Heart left ventricle (tissue), 16 donors: ENCODE measurements at regions not wholly inside any gene's neighbourhood (a gene's known extent, or its start where the extent isn't known, plus 50 kb on each side); places are given as distances from the start of the nearest gene placed in this dataset.

Source experiments
- ATAC-seq, 4 donors: fragments of 200-7000 bp; cut with Tn5 transposase; one replicate each; pipeline ENCODE4 v1.9.1; 2020 to 2022; ENCODE audit warnings: moderate library complexity in 4 of 4, mild to moderate bottlenecking in 3 of 4, moderate number of reproducible peaks in 1 of 4
- DNase-seq, 5 donors: peaks; one replicate each; pipeline ENCODE4 v3.0.0-alpha.2; 2020
- H3K27ac ChIP-seq, 12 donors: fragments of 200-600 bp; sonication (generic) in 4 of 12; one replicate each; pipeline versions ENCODE4 v1.5.0 to v1.8.0; 2016 to 2022; ENCODE audit warnings: mild to moderate bottlenecking in 2 of 12
- H3K27me3 ChIP-seq, 9 donors: fragments of 200-600 bp; sonication (generic) in 2 of 9; one replicate each; pipeline versions ENCODE4 v1.5.1 to v1.8.0; 2016 to 2022; ENCODE audit warnings: mild to moderate bottlenecking in 3 of 9
- H3K36me3 ChIP-seq, 9 donors: fragments of 200-600 bp; sonication (generic) in 2 of 9; one replicate each; pipeline versions ENCODE4 v1.5.0 to v1.8.0; 2018 to 2022; ENCODE audit warnings: mild to moderate bottlenecking in 2 of 9
- H3K4me1 ChIP-seq, 12 donors: fragments of 200-600 bp; sonication (generic) in 4 of 12; one replicate each; pipeline versions ENCODE4 v1.5.0 to v1.8.0; 2016 to 2022; ENCODE audit warnings: mild to moderate bottlenecking in 3 of 12
- H3K4me3 ChIP-seq, 12 donors: fragments of 200-600 bp; sonication (generic) in 4 of 12; one replicate each; pipeline versions ENCODE4 v1.5.0 to v1.8.0; 2017 to 2022; ENCODE audit warnings: mild to moderate bottlenecking in 9 of 12, moderate library complexity in 4 of 12
- H3K9me3 ChIP-seq, 12 donors: fragments of 200-600 bp; sonication (generic) in 4 of 12; one replicate each; pipeline versions ENCODE4 v1.5.0 to v1.8.0; 2016 to 2022; ENCODE audit warnings: mild to moderate bottlenecking in 1 of 12
- POLR2A ChIP-seq, 2 donors: fragments of 450-650 bp; IDR thresholded peaks; one replicate each; pipeline ENCODE4 v1.6.1; 2017; ENCODE audit warnings: antibody characterized with exemption in 2 of 2, mild to moderate bottlenecking in 2 of 2, moderate library complexity in 2 of 2
- WGBS, 4 donors: extraction: QIAGEN DNeasy Blood & Tissue Kit in 2 of 4; methylation state at CpG; one replicate each; pipeline versions ENCODE4 v1.1.5 to v1.1.7; 2013 to 2018; 5-methylcytosine and 5-hydroxymethylcytosine counted together
- intact Hi-C, 10 donors: fragments of 100-400 bp; cut with DNase I; formaldehyde crosslinking; loops; one replicate each; pipeline versions ENCODE4 v1.11.1 to v1.14.2; 2022
- TF ChIP-seq, protein P1 (sequence below), 12 donors: fragments of 200-600 bp; sonication (generic) in 4 of 12; IDR thresholded peaks; one replicate each; pipeline versions ENCODE4 v1.5.0 to v1.8.0; 2018 to 2022; ENCODE audit warnings: antibody characterized with exemption in 12 of 12, mild to moderate bottlenecking in 5 of 12
- donor health status: ischemic (EF 13 %, LVEDD 7.1; RV severe dilation, severe dysfunction).
- donor health status: healthy with polysubstance abuse.
- donor health status: DM: no; HTN: yes; CAD: no.
- donor health status: DM: no; HTN: no; CAD: no.
- donor health status: ischemic (EF 25% LVEDD 6.9; RV normal size, moderate dysfunction).
- donor health status: ischemic (EF 25% LVEDD 5.7; RV mildly dilated, moderate dysfunction).
- donor health status: healthy.
- donor health status: DM: yes; HTN: yes; CAD: no.
- donor health status: ischemic (EF 35%, LVEDD 5.7; RV mildly dilated, moderate dysfunction).
- donor health status: nonischemic (EF 11% LVEDD 7.7; RV severe dilation, severe dysfunction).
- donor health status: DM: yes; HTN: yes; CAD: no.
- donor health status: PGD.
- donor health status: ischemic (EF 29% LVEDD 5.4; RV normal size, mild dysfunction).
- donor health status: nonischemic (EF 23%, LVEDD 6.1; RV moderate dilation, normal function).

- Histone ChIP-seq H3K4me1 (no peaks in the 10 kb centered on the region), H3K27me3 (no peaks in the 10 kb centered on the region), H3K9me3 (no peaks in the 10 kb centered on the region), H3K36me3 (no peaks in the 10 kb centered on the region), H3K27ac (no peak overlapping the region), H3K4me3 (no peak overlapping the region)
- DNase-seq, result no peak
- TF ChIP-seq, protein P1, sequence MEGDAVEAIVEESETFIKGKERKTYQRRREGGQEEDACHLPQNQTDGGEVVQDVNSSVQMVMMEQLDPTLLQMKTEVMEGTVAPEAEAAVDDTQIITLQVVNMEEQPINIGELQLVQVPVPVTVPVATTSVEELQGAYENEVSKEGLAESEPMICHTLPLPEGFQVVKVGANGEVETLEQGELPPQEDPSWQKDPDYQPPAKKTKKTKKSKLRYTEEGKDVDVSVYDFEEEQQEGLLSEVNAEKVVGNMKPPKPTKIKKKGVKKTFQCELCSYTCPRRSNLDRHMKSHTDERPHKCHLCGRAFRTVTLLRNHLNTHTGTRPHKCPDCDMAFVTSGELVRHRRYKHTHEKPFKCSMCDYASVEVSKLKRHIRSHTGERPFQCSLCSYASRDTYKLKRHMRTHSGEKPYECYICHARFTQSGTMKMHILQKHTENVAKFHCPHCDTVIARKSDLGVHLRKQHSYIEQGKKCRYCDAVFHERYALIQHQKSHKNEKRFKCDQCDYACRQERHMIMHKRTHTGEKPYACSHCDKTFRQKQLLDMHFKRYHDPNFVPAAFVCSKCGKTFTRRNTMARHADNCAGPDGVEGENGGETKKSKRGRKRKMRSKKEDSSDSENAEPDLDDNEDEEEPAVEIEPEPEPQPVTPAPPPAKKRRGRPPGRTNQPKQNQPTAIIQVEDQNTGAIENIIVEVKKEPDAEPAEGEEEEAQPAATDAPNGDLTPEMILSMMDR (IDR thresholded peaks at IDR 0.05), result no peak
- no peak for TF ChIP-seq POLR2A (IDR thresholded peaks at IDR 0.05)
- intact Hi-C loops, result no loop called here
- ATAC-seq, result no peak
- 67 to 75% (median 74%) methylated on average over 4 of the region's 4 CpGs for WGBS, 4 donors
These were observed 164.9 kb downstream of the ZIC5 start for GRCh38 chr13:99806671-99807070.

GRCh38 chr13:99805361-99805760 lies 166.2 kb downstream of the ZIC5 start:
- no peak for ATAC-seq
- 44 to 58% (median 49%) methylated on average over 7 of the region's 7 CpGs for WGBS, 4 donors
- TF ChIP-seq, protein P1 (IDR thresholded peaks at IDR 0.05), result no peak
- TF ChIP-seq POLR2A (IDR thresholded peaks at IDR 0.05), result no peak

GRCh38 chr13:99803141-99803540 lies 168.4 kb downstream of the ZIC5 start:
- intact Hi-C loops, result no loop called here
- WGBS, 4 donors, result 92 to 94% (median 93%) methylated on average over 3 of the region's 3 CpGs

More at GRCh38 chr13:99805361-99805760, 166.2 kb downstream of the ZIC5 start:
- Histone ChIP-seq H3K4me1 (no peaks in the 10 kb centered on the region), H3K27ac (no peak overlapping the region), H3K9me3 (no peaks in the 10 kb centered on the region), H3K36me3 (no peaks in the 10 kb centered on the region), H3K27me3 (no peaks in the 10 kb centered on the region), H3K4me3 (no peak overlapping the region)
- no peak for DNase-seq
- intact Hi-C loops, result no loop called here

DNA sequence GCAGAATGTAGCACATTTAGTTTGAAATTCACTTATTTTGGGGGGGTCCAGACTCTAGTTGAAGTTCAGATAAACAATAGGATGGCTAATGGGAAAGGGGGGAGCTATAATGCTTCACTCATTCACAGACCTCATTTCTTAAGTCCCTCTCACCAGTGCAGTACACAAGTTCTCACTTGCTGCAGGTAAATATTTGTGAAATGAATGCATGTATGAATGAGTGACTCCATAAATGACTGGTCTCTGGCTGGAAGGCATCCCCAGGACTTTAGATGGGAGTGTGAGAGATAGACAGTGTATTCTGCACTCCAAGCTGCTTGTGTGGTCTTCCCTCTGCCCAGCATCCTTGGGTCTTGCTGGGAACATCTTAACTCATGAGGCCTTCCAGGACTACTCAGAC lies 169.2 kb downstream of the ZIC5 start:
- Histone ChIP-seq H3K36me3 (no peaks in the 10 kb centered on the region), H3K9me3 (no peaks in the 10 kb centered on the region), H3K4me3 (no peak overlapping the region), H3K27ac (no peak overlapping the region), H3K4me1 (no peaks in the 10 kb centered on the region), H3K27me3 (no peaks in the 10 kb centered on the region)
- intact Hi-C loops, result no loop called here
- DNase-seq, result no peak
- TF ChIP-seq POLR2A (IDR thresholded peaks at IDR 0.05), result no peak
- TF ChIP-seq, protein P1 (IDR thresholded peaks at IDR 0.05), result no peak
- ATAC-seq, result no peak

More at GRCh38 chr13:99803141-99803540, 168.4 kb downstream of the ZIC5 start:
- ATAC-seq (no peak), DNase-seq (no peak)
- Histone ChIP-seq H3K27ac (no peak overlapping the region), H3K4me3 (no peak overlapping the region), H3K27me3 (no peaks in the 10 kb centered on the region), H3K4me1 (no peaks in the 10 kb centered on the region), H3K36me3 (no peaks in the 10 kb centered on the region), H3K9me3 (no peaks in the 10 kb centered on the region)
- no peak for TF ChIP-seq POLR2A (IDR thresholded peaks at IDR 0.05)
- TF ChIP-seq, protein P1 (IDR thresholded peaks at IDR 0.05), result no peak
